HepG2 (cell line): ENCODE measurements at regions not wholly inside any gene's neighbourhood (a gene's known extent, or its start where the extent isn't known, plus 50 kb on each side); places are given as distances from the start of the nearest gene placed in this dataset.

ENCODE experiments used
- ATAC-seq: fragments of 200-7000 bp; cut with Tn5 transposase; 3 replicates; pipeline ENCODE4 v1.9.1; 2020; ENCODE audit warnings: mild to moderate bottlenecking, moderate library complexity
- BruUV-seq: library from RNA; stranded (reverse); fragments of 400-500 nt; replicated peaks from 2 replicates; lab custom pipeline; 2021; lab: Mats Ljungman, UMichigan
- CTCF ChIA-PET: fragments of 300-600 bp; formaldehyde crosslinking; extraction: SDS; loops from one replicate; lab custom pipeline; 2021; ENCODE audit warnings: low total read pairs, inconsistent platforms, low intra/inter-chr PET ratio; lab: Yijun Ruan, JAX
- POLR2A ChIA-PET: fragments of 350-600 bp; sonication (Branson Sonifier 250); formaldehyde crosslinking; loops from one replicate; lab custom pipeline; 2020; ENCODE audit warnings: antibody characterized with exemption, inconsistent platforms; lab: Yijun Ruan, JAX
- DNase-seq: peaks from one replicate; pipeline ENCODE4 v3.0.0-alpha.2; 2015; ENCODE audit warnings: low spot score
- FAIRE-seq: peaks from 3 replicates; lab custom pipeline; 2011; peaks lifted over from hg19 to GRCh38; lab: Jason Lieb, UNC
- H2AFZ ChIP-seq: one replicate; pipeline ENCODE4 v1.6.1; 2011; ENCODE audit warnings: low read length, inconsistent platforms
- H3K27ac ChIP-seq: fragments of 300-600 bp; 3 replicates; pipeline ENCODE4 v1.8.0; 2011; ENCODE audit warnings: mixed run types, mild to moderate bottlenecking, mixed read lengths, low read length, inconsistent platforms; ENCODE audit not compliant: insufficient read depth; ENCODE audit errors: extremely low read length
- H3K27me3 ChIP-seq, 2 experiments: fragments of 200-600 bp in 1 of 2; 2 replicates in 1 of 2; 3 replicates in 1 of 2; pipeline versions ENCODE4 v1.6.0 to v1.8.0; 2011; ENCODE audit warnings: low read length in 2 of 2, mild to moderate bottlenecking in 2 of 2, moderate library complexity in 2 of 2, inconsistent platforms in 1 of 2; ENCODE audit not compliant: insufficient read depth in 2 of 2, control insufficient read depth in 1 of 2
- H3K36me3 ChIP-seq, 2 experiments: fragments of 200-600 bp in 1 of 2; replicated peaks in 1 of 2; 2 replicates in 1 of 2; 3 replicates in 1 of 2; pipeline versions ENCODE4 v1.5.1 to v1.8.0; 2011; ENCODE audit warnings: low read length in 2 of 2, inconsistent platforms in 1 of 2; ENCODE audit not compliant: insufficient read depth in 2 of 2, control insufficient read depth in 1 of 2
- H3K4me1 ChIP-seq: 2 replicates; pipeline ENCODE4 v1.5.1; 2012; ENCODE audit warnings: low read length, inconsistent platforms; ENCODE audit not compliant: insufficient read depth
- H3K4me2 ChIP-seq: 2 replicates; pipeline ENCODE4 v1.6.0; 2011; ENCODE audit warnings: low read depth, low read length, inconsistent platforms
- H3K4me3 ChIP-seq, 3 experiments: fragments of 200-600 bp in 1 of 3; sonication (generic), shearing (Covaris generic) in 1 of 3; replicated peaks in 1 of 3; 2 replicates each; pipeline ENCODE4 v1.5.1; 2011 to 2016; ENCODE audit warnings: low read length in 3 of 3, inconsistent platforms in 2 of 3, low read depth in 2 of 3, mild to moderate bottlenecking in 2 of 3, control low read depth in 1 of 3, mixed read lengths in 1 of 3; ENCODE audit not compliant: insufficient read depth in 1 of 3
- H3K79me2 ChIP-seq: one replicate; pipeline ENCODE4 v1.6.1; 2011; ENCODE audit warnings: low read length, inconsistent platforms; ENCODE audit not compliant: insufficient read depth
- H3K9ac ChIP-seq: 2 replicates; pipeline ENCODE4 v1.6.0; 2011; ENCODE audit warnings: mild to moderate bottlenecking, low read depth, low read length, inconsistent platforms; ENCODE audit not compliant: insufficient read depth
- H3K9me3 ChIP-seq: 2 replicates; pipeline ENCODE4 v1.5.1; 2012; ENCODE audit warnings: mild to moderate bottlenecking, low read length
- H4K20me1 ChIP-seq: 2 replicates; pipeline ENCODE4 v1.6.0; 2011; ENCODE audit warnings: inconsistent platforms, mild to moderate bottlenecking, low read length, moderate library complexity; ENCODE audit not compliant: insufficient read depth
- CREB1 ChIP-seq, 2 experiments: fragments of 450-650 bp in 1 of 2; IDR thresholded peaks; 2 replicates each; pipeline ENCODE4 v1.6.1; 2016 to 2017; ENCODE audit warnings: control low read depth in 1 of 2, mild to moderate bottlenecking in 1 of 2, missing compliant biosample characterization in 1 of 2, missing genetic modification characterization in 1 of 2
- CSRNP1 ChIP-seq: sonication (generic); formaldehyde crosslinking; IDR thresholded peaks from 2 replicates; pipeline ENCODE4 v1.8.1; 2023; ENCODE audit warnings: mild to moderate bottlenecking, missing genetic modification reagents
- HMG20A ChIP-seq: IDR thresholded peaks from 2 replicates; pipeline ENCODE4 v1.6.1; 2016; ENCODE audit warnings: borderline replicate concordance
- HNRNPH1 ChIP-seq: fragments of 200-400 bp; formaldehyde crosslinking; optimal IDR thresholded peaks from 2 replicates; pipeline ENCODE3; 2017; ENCODE audit warnings: mild to moderate bottlenecking, low read depth, low read length
- NFRKB ChIP-seq: fragments of 450-650 bp; IDR thresholded peaks from 2 replicates; pipeline ENCODE4 v1.6.1; 2017
- RNF219 ChIP-seq: sonication (generic); formaldehyde crosslinking; IDR thresholded peaks from 2 replicates; pipeline ENCODE4 v1.5.0; 2020; ENCODE audit warnings: mild to moderate bottlenecking, missing genetic modification reagents
- SNAPC5 ChIP-seq: sonication (generic); formaldehyde crosslinking; IDR thresholded peaks from 2 replicates; pipeline ENCODE4 v1.8.1; 2023; ENCODE audit warnings: mild to moderate bottlenecking, missing genetic modification reagents, borderline replicate concordance
- ZNF224 ChIP-seq: sonication (generic); formaldehyde crosslinking; IDR thresholded peaks from 2 replicates; pipeline ENCODE4 v1.5.0; 2020; ENCODE audit warnings: mild to moderate bottlenecking, missing genetic modification reagents
- ZNF335 ChIP-seq: sonication (generic); formaldehyde crosslinking; IDR thresholded peaks from 2 replicates; pipeline ENCODE4 v1.4.0; 2020; ENCODE audit warnings: missing genetic modification reagents
- ZNF354B ChIP-seq: sonication (generic); formaldehyde crosslinking; IDR thresholded peaks from 2 replicates; pipeline ENCODE4 v1.8.0; 2022; ENCODE audit warnings: mild to moderate bottlenecking, missing genetic modification reagents
- ZNF44 ChIP-seq: sonication (generic); formaldehyde crosslinking; IDR thresholded peaks from 2 replicates; pipeline ENCODE4 v1.5.1; 2020; ENCODE audit warnings: mild to moderate bottlenecking, missing genetic modification reagents
- ZNF496 ChIP-seq: sonication (generic); formaldehyde crosslinking; IDR thresholded peaks from 2 replicates; pipeline ENCODE4 v1.8.1; 2023; ENCODE audit warnings: mild to moderate bottlenecking, moderate library complexity, missing genetic modification reagents; ENCODE audit not compliant: insufficient replicate concordance
- ZNF546 ChIP-seq: sonication (generic); formaldehyde crosslinking; conservative IDR thresholded peaks from 2 replicates; pipeline ENCODE4 v1.8.1; 2023; ENCODE audit warnings: mild to moderate bottlenecking, missing genetic modification reagents
- ZNF691 ChIP-seq: sonication (generic); formaldehyde crosslinking; IDR thresholded peaks from 2 replicates; pipeline ENCODE4 v1.4.0; 2020; ENCODE audit warnings: missing genetic modification reagents, low read depth, mild to moderate bottlenecking, borderline replicate concordance
- ZNF704 ChIP-seq: sonication (generic); formaldehyde crosslinking; IDR thresholded peaks from 2 replicates; pipeline ENCODE4 v1.8.1; 2023; ENCODE audit warnings: mild to moderate bottlenecking, inconsistent platforms, moderate library complexity, missing genetic modification reagents, borderline replicate concordance
- ZSCAN30 ChIP-seq: sonication (generic); formaldehyde crosslinking; IDR thresholded peaks from 2 replicates; pipeline ENCODE4 v1.5.0; 2020; ENCODE audit warnings: mild to moderate bottlenecking, missing genetic modification reagents
- ZUFSP ChIP-seq: sonication (generic); formaldehyde crosslinking; IDR thresholded peaks from 2 replicates; pipeline ENCODE4 v1.9.0; 2021; ENCODE audit warnings: missing genetic modification reagents, mild to moderate bottlenecking, borderline replicate concordance
- in situ Hi-C: cut with HindIII; loops from 2 replicates; pipeline ENCODE4 v1.10.0; 2017; ENCODE audit warnings: low pct_unique_long_range_greater_than_20kb; ENCODE audit not compliant: extremely low pct_ligation_motif_present
- intact Hi-C: fragments of 100-400 bp; cut with micrococcal nuclease; formaldehyde crosslinking; loops from one replicate; pipeline ENCODE4 v1.10.0; 2022; ENCODE audit not compliant: unreplicated experiment

GRCh38 chr6:68427630-68428029 lies 207.5 kb upstream of the ADGRB3 start:
- H3K4me2 ChIP-seq, result no peak overlapping the region

More at GRCh38 chr6:68427630-68428029, 207.5 kb upstream of the ADGRB3 start:
- Histone ChIP-seq H3K9me3 (0 out of 2 replicates have a peak, but pooled peaks cover 1% of the 10 kb centered on the region), H3K9ac (no peak overlapping the region), H3K4me1 (no peaks in the 10 kb centered on the region), H2AFZ (no peak overlapping the region), H3K36me3 (no peaks in the 10 kb centered on the region), H3K27me3 (no peaks in the 10 kb centered on the region; a peak in 1 of 5 replicates), H3K79me2 (no peaks in the 10 kb centered on the region), H3K27ac (no peak overlapping the region), H4K20me1 (no peaks in the 10 kb centered on the region), H3K4me3 (no peak overlapping the region)
- ChIA-PET POLR2A (no interaction called here), CTCF (no interaction called here)
- FAIRE-seq, result no peak
- TF ChIP-seq RNF219, result no peak
- no peak for TF ChIP-seq ZNF224
- TF ChIP-seq CSRNP1, result no peak
- TF ChIP-seq HNRNPH1, result no peak
- no peak for TF ChIP-seq ZNF44
- no peak for TF ChIP-seq ZUFSP (CRISPR knock-in tag)
- TF ChIP-seq NFRKB, result no peak
- no peak for TF ChIP-seq ZNF691 (CRISPR knock-in tag)
- TF ChIP-seq ZNF704 (CRISPR knock-in tag), result no peak
- no peak for TF ChIP-seq ZSCAN30 (CRISPR knock-in tag)
- TF ChIP-seq CREB1 (IDR thresholded peaks at IDR 0.05), result no peak
- no peak for TF ChIP-seq CREB1 (CRISPR knock-in tag; IDR thresholded peaks at IDR 0.05)
- TF ChIP-seq HMG20A (CRISPR knock-in tag), result no peak
- no peak for TF ChIP-seq ZNF354B (CRISPR knock-in tag)
- no peak for TF ChIP-seq ZNF496 (CRISPR knock-in tag)
- TF ChIP-seq SNAPC5, result no peak
- TF ChIP-seq ZNF546, result no peak
- TF ChIP-seq ZNF335 (CRISPR knock-in tag), result no peak
- no TSS peak for BruUV-seq
- in situ Hi-C loops, result no loop called here
- no peak for DNase-seq
- ATAC-seq, result no peak
- intact Hi-C loops, result no loop called here
